ENCODE measurements at regions not wholly inside any gene's neighbourhood (a gene's known extent, or its start where the extent isn't known, plus 50 kb on each side); places are given as distances from the start of the nearest gene placed in this dataset.

DNA sequence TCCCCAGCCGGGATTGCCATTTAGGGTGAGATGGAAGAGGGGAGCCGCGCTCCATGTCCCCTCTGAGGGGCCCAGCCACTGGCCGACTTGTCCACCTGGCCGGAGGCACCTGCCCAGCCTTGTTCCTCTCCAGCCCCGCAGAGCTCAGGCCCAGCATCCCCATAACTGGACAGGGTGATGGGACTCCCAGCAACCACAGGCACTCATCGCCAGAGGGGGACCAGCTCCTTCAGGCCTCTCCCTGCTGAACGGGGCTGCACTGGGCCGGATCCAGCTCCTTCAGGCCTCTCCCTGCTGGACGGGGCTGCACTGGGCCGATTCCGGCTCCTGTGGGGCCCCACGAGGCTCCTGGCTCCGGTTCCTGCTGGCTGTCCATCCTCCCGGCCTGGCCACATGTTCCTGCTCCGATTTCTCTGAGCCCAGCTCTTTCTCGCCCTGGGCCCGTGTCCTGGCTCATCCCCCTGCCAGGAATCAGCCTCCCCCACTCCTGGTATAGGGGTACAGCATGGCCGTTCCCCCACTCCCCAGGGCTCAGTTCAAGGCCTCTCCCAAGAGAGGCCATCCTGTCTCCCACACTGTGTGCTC, 56.1 kb upstream of the ADGRA1 start:
- Mint-ChIP-seq H3K27me3 (ENCODE audit: low read depth, poor library complexity) (peaks cover 29% of the 10 kb centered on the region), H3K27ac (no peak overlapping the region), H3K4me3 (no peak overlapping the region), H3K4me1 (peaks cover 61% of the 10 kb centered on the region), H3K36me3 (ENCODE audit: low read depth) (no peaks in the 10 kb centered on the region), H3K9me3 (no peaks in the 10 kb centered on the region)
- DNase-seq, result no peak
- TF ChIP-seq, protein P1, sequence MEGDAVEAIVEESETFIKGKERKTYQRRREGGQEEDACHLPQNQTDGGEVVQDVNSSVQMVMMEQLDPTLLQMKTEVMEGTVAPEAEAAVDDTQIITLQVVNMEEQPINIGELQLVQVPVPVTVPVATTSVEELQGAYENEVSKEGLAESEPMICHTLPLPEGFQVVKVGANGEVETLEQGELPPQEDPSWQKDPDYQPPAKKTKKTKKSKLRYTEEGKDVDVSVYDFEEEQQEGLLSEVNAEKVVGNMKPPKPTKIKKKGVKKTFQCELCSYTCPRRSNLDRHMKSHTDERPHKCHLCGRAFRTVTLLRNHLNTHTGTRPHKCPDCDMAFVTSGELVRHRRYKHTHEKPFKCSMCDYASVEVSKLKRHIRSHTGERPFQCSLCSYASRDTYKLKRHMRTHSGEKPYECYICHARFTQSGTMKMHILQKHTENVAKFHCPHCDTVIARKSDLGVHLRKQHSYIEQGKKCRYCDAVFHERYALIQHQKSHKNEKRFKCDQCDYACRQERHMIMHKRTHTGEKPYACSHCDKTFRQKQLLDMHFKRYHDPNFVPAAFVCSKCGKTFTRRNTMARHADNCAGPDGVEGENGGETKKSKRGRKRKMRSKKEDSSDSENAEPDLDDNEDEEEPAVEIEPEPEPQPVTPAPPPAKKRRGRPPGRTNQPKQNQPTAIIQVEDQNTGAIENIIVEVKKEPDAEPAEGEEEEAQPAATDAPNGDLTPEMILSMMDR (IDR thresholded peaks at IDR 0.05), result no peak

DNA sequence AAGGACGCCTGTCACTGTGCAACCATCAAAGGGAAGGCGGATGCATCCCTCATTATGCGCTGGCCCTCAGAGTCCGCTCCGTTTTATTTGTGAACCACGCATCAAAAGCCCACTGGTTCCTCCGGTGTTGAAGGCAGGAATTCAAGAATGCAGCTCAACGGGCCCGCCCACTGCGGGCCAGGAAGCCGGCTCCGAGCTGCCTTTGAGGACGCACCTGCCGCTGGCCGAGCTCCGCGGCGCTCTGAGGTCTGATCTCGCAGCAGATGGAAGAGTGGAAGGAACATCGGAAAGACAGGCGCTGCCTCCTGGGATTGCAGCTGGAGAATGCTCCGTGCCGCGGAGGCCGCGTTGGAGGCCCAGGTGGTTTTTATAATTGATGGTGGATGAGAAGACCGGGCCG, 56.9 kb upstream of the ADGRA1 start:
- TF ChIP-seq, protein P1 (IDR thresholded peaks at IDR 0.05), result no peak
- no peaks in the 10 kb centered on the region for H3K9me3 Mint-ChIP-seq
- no peaks in the 10 kb centered on the region for H3K36me3 Mint-ChIP-seq (ENCODE audit: low read depth)
- DNase-seq, result peak; percentile 49
- peak overlapping the region; percentile 15 for H3K4me3 Mint-ChIP-seq
- H3K4me1 Mint-ChIP-seq, result peaks cover 54% of the 10 kb centered on the region
- no peak overlapping the region for H3K27ac Mint-ChIP-seq
- peaks cover 34% of the 10 kb centered on the region for H3K27me3 Mint-ChIP-seq (ENCODE audit: low read depth, poor library complexity)

DNA sequence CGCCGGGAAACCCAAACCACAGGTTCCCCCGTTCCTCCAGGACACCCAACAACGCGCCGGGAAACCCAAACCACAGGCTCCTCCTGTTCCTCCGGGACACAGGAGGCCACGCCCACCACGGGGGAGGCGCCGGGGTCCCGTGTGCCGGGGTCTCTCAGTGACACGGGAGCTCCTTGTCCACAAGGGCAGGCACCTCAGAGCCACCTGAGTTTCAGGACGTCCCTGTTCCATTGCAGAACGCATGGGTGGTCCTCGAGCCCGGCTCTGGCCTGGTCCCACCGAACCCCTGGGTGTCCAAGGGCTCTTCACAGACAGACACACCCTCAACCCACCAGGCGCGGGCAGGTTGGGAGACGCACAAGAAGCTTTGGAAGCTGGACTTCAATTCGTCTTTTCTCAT, 57.6 kb upstream of the ADGRA1 start:
- Mint-ChIP-seq H3K4me1 (peaks cover 54% of the 10 kb centered on the region), H3K4me3 (no peak overlapping the region), H3K27me3 (ENCODE audit: low read depth, poor library complexity) (peaks cover 40% of the 10 kb centered on the region), H3K27ac (no peak overlapping the region), H3K36me3 (ENCODE audit: low read depth) (no peaks in the 10 kb centered on the region), H3K9me3 (no peaks in the 10 kb centered on the region)
- TF ChIP-seq, protein P1 (IDR thresholded peaks at IDR 0.05), result no peak
- no peak for DNase-seq

DNA sequence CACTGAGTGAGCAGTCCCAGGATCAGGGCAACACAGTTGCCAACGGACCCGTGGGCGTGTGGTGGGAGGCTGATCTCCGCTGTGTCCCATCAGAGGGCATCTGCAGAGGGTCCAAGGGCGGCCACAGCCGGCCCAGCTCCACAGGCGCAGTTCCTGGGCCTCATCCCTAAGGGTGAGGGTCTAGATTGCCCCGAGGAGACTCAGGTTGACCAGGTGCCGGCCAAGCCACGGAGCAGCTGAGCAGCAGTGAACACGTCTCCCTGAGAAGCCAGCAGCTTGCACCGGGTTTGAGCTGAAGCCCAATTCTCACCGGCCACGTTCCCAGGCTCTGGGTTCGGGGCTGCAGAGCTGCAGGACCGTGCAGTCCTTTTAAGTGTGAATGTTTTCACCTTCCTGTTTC, 58.8 kb upstream of the ADGRA1 start:
- TF ChIP-seq, protein P1 (IDR thresholded peaks at IDR 0.05), result no peak
- DNase-seq, result no peak
- H3K4me1 Mint-ChIP-seq, result peaks cover 54% of the 10 kb centered on the region
- H3K27me3 Mint-ChIP-seq (ENCODE audit: low read depth, poor library complexity), result peaks cover 49% of the 10 kb centered on the region
- no peaks in the 10 kb centered on the region for H3K9me3 Mint-ChIP-seq
- H3K4me3 Mint-ChIP-seq, result no peak overlapping the region
- H3K27ac Mint-ChIP-seq, result no peak overlapping the region
- H3K36me3 Mint-ChIP-seq (ENCODE audit: low read depth), result no peaks in the 10 kb centered on the region

DNA sequence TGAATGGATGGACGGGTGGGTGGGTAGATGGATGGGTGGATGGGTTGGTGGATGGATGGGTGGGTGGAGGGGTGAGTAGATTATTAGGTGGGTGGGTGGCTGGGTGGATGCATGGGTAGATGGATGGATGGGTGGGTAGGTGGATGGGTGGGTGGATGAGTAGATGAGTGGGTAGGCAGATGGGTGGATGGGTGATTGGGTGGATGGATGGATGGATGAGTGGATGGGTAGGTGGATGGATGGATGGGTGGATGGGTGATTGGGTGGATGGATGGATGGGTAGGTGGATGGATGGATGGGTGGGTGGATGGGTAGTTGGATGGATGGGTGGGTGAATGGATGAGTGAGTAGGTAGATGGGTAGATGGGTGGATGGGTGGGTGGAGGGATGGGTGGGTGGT, 59.6 kb upstream of the ADGRA1 start:
- Mint-ChIP-seq H3K36me3 (ENCODE audit: low read depth) (no peaks in the 10 kb centered on the region), H3K27ac (no peak overlapping the region), H3K27me3 (ENCODE audit: low read depth, poor library complexity) (peaks cover 50% of the 10 kb centered on the region), H3K9me3 (no peaks in the 10 kb centered on the region), H3K4me3 (no peak overlapping the region), H3K4me1 (peaks cover 47% of the 10 kb centered on the region)
- TF ChIP-seq, protein P1 (IDR thresholded peaks at IDR 0.05), result no peak
- no peak for DNase-seq

DNA sequence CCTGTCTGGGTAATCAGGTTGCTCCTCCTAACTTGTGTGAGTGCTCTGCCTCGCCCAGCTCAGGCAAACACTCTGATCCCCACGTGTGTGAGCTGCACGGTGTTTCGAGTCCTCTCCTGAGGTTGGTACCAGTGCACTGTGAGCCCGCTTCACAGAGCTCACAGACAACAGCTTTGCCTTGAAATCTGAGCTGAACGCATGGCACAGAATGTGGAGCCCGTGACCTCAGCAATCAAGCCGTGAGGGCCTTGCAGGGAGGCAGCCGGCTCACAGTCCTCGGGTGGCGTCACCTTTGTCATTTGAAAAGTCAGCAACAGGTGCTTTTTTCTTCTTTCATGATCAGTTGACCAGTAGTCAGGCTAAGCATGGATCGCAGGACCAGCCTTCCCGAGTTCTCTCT, 60.2 kb upstream of the ADGRA1 start:
- Mint-ChIP-seq H3K27ac (peak overlapping the region; percentile 45), H3K27me3 (ENCODE audit: low read depth, poor library complexity) (peaks cover 53% of the 10 kb centered on the region), H3K4me3 (peak overlapping the region; percentile 15), H3K36me3 (ENCODE audit: low read depth) (no peaks in the 10 kb centered on the region), H3K4me1 (peaks cover 50% of the 10 kb centered on the region), H3K9me3 (no peaks in the 10 kb centered on the region)
- DNase-seq, result no peak
- TF ChIP-seq, protein P1 (IDR thresholded peaks at IDR 0.05), result no peak
